C4-2B (cell line): ENCODE measurements at regions not wholly inside any gene's neighbourhood (a gene's known extent, or its start where the extent isn't known, plus 50 kb on each side); places are given as distances from the start of the nearest gene placed in this dataset.
A peak's percentile ranks its signal among the peaks of the same experiment; 100 is the strongest.

Experiments used
- H3K27ac ChIP-seq: fragments of 450-650 bp; 2 replicates; pipeline ENCODE4 v1.5.1; 2017
- CTCF ChIP-seq: fragments of 450-650 bp; conservative IDR thresholded peaks from 2 replicates; pipeline ENCODE4 v1.5.1; 2017; ENCODE audit warnings: mild to moderate bottlenecking
- ZFX ChIP-seq: fragments of 450-650 bp; IDR thresholded peaks from 2 replicates; pipeline ENCODE4 v1.6.1; 2017

GRCh38 chr4:83809581-83809980, 273.7 kb downstream of the GPAT3 start:
- no peak for TF ChIP-seq CTCF
- TF ChIP-seq ZFX: no peak
- no peak overlapping the region for H3K27ac ChIP-seq

- H3K27ac ChIP-seq: no peak overlapping the region
- no peak for TF ChIP-seq CTCF
- TF ChIP-seq ZFX: no peak
These were observed 257.6 kb downstream of the GPAT3 start for GRCh38 chr4:83793481-83793880.

DNA sequence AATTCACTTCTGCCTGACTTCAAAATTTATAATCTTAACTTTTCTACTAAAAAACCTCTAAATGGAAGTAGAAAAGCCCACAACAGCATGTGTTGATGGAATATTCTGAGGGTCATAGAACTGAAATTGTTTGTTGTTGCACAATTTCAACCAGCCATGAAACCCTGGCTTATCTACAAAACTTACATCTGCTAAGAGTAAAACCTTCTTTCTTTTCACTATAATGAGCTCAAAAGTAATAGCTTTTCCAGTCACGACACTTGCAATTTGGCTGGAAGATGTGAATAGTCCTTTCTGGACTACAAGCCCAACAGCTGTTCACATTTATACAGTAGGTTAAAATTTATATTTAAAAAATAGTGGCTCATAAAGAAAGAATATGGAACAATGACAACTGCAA, 250.0 kb downstream of the GPAT3 start:
- TF ChIP-seq CTCF (no peak), ZFX (no peak)
- H3K27ac ChIP-seq: no peak overlapping the region

DNA sequence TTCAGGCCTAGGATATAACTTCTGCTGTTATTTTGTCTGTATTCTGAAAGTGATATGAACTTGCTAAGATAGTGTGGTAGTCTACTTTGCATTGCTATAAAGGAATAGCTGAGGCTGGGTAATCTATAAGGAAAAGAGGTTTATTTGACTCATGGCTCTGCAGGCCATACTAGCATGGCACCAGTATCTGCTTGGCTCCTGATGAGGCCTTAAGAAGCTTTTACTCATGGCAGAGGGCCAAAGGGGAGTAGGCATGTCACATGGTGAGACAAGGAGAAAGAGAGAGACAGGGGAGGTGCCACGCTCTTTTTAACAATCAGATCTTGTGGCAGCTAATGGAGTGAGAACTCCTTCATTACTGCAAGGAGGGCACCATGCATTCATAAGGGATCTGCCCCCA, 247.3 kb downstream of the GPAT3 start:
- no peak overlapping the region for H3K27ac ChIP-seq
- TF ChIP-seq ZFX: no peak
- TF ChIP-seq CTCF: no peak

DNA sequence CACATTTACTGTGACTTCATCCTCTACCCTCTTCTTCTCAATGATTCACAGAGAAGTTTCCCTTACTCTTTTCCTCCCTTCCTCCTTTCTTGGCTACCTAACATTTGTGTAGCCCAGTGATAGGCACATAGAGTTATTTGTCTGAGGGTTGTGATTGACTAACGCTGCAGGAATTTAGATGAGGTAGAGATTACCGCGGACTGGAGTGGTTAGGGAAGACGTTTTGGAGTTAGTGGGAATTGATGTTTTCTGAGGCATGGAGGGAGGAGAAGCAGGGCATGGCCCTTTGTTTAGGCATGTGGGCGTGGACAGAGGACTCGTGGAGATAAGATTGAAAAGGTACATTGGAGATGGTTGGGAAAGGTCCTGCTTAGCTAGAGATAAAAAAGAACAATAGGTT, 246.7 kb downstream of the GPAT3 start:
- no peak for TF ChIP-seq CTCF
- TF ChIP-seq ZFX: no peak

DNA sequence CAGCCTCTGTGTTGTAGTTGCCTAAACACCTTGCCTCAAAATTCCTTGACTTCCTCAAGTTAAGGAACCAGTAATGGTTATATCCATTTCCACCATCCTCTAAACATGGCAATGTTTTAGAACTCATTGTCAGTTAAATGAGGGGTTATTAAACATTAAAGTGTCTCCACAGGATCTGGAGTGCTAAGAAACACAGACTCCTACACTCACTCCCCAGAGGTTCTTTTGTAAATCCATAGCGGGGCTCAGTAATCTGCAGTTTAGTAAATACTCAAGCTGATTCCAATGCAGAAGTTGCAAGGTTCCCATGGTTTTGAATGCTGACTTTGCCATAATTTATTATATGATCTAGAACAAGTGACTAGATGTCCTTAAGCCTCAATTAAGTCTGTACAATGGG, 245.5 kb downstream of the GPAT3 start:
- no peak overlapping the region for H3K27ac ChIP-seq
- no peak for TF ChIP-seq CTCF
- no peak for TF ChIP-seq ZFX

More for the DNA sequence above, 246.7 kb downstream of the GPAT3 start:
- no peak overlapping the region for H3K27ac ChIP-seq

GRCh38 chr4:83780053-83780733, 244.3 kb downstream of the GPAT3 start:
- TF ChIP-seq CTCF: peak; percentile 20; the same call in 1 of the 2 replicates
- no peak for TF ChIP-seq ZFX

More at GRCh38 chr4:83780053-83780733, 244.3 kb downstream of the GPAT3 start:
- H3K27ac ChIP-seq: no peak overlapping the region
